Stomach smooth muscle (tissue), 2 donors: ENCODE measurements at regions not wholly inside any gene's neighbourhood (a gene's known extent, or its start where the extent isn't known, plus 50 kb on each side); places are given as distances from the start of the nearest gene placed in this dataset.

Experiments used
- H3K27ac ChIP-seq: one replicate; pipeline ENCODE4 v1.7.0; 2013; ENCODE audit warnings: mild to moderate bottlenecking, low read length, inconsistent platforms
- H3K27me3 ChIP-seq, 2 donors: one replicate each; pipeline ENCODE4 v1.7.0; 2013; ENCODE audit warnings: low read length in 2 of 2; ENCODE audit not compliant: insufficient read depth in 2 of 2, control insufficient read depth in 1 of 2
- H3K36me3 ChIP-seq, 2 donors: one replicate each; pipeline ENCODE4 v1.7.0; 2013; ENCODE audit warnings: low read length in 2 of 2; ENCODE audit not compliant: control insufficient read depth in 2 of 2, insufficient read depth in 2 of 2
- H3K4me1 ChIP-seq: one replicate; pipeline ENCODE4 v1.7.0; 2013; ENCODE audit warnings: low read length; ENCODE audit not compliant: control insufficient read depth, insufficient read depth
- H3K4me3 ChIP-seq, 2 donors: one replicate each; pipeline ENCODE4 v1.7.0; 2013; ENCODE audit warnings: low read length in 2 of 2
- H3K9ac ChIP-seq, 2 donors: one replicate each; pipeline ENCODE4 v1.7.0; 2013; ENCODE audit warnings: low read length in 2 of 2, mild to moderate bottlenecking in 1 of 2
- H3K9me3 ChIP-seq, 2 donors: one replicate each; pipeline ENCODE4 v1.7.0; 2013; ENCODE audit warnings: low read length in 2 of 2; ENCODE audit not compliant: control insufficient read depth in 2 of 2
- donor health status: healthy.
- donor health status: Pancreatic carcinoma.

DNA sequence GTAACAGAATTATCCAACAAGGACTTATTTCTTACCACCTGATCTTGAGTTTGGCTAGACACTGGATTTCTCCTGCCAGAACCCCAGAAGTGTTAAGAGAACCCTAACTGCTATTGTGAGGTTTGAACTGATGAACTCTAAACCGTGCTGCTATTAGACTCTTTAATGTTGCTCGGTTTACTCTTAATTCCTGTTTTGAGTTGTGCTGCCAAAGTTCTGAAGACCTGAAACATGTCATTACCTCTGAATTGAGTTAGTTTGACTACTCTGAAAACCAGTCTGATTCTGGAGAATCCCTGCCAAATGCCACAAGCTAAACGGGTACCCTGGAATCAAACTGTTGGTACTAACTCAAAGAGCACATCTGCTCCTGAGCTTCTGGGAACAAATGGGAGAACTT is 215.5 kb downstream of the KLF12 start:
- Histone ChIP-seq H3K9me3 (no peaks in the 10 kb centered on the region), H3K36me3 (no peaks in the 10 kb centered on the region), H3K4me1 (peaks cover 5% of the 10 kb centered on the region), H3K9ac (no peak overlapping the region), H3K27me3 (no peaks in the 10 kb centered on the region), H3K27ac (no peak overlapping the region), H3K4me3 (no peak overlapping the region)

DNA sequence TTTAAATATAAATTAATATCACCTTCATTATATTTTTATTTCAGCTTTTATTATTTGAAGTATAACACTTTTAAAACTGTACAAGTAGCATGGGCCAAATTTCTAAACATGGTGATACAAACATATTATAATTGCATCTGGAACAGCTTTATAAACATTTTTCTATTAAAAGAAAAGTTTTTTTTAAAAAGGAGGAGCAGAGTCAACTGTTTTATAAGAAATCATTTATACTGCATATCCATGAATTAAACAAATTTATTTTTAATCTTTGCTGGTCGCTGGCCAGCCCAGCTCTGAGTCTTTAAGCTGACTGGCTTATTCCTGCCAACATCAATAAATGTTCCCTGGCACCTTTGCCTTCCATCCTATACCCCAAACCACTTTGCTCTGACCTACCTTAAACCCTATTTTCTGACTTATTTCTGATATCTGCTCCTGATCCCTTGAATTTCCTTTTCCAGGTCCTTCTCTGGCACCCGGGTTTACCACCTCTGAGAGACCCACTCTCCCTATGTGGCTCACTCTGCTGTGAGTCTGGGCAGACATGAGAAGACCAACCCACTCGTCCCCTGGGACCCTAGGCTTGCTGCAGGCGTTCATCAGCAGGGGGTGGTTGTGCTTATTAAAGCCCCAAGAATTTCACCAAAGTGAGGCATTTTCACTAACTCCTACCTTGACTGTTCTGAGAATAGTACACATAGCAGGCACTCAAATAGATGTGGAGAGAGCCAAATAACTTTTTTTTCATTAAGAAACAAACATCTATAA is 220.3 kb downstream of the KLF12 start:
- Histone ChIP-seq H3K27ac (peak overlapping the region; percentile 58), H3K27me3 (no peaks in the 10 kb centered on the region), H3K4me3 (no peak overlapping the region), H3K4me1 (peaks cover 16% of the 10 kb centered on the region), H3K9ac (peak overlapping the region in 1 of 2 donors; percentile 28), H3K9me3 (no peaks in the 10 kb centered on the region), H3K36me3 (no peaks in the 10 kb centered on the region)

GRCh38 chr13:73913079-73913740 is 221.0 kb downstream of the KLF12 start:
- Histone ChIP-seq H3K27ac (peak overlapping the region; percentile 46), H3K4me1 (peaks cover 16% of the 10 kb centered on the region), H3K36me3 (no peaks in the 10 kb centered on the region), H3K4me3 (peak overlapping the region; percentile 23 to 33), H3K9ac (peak overlapping the region; percentile 13 to 30), H3K27me3 (no peaks in the 10 kb centered on the region), H3K9me3 (no peaks in the 10 kb centered on the region)

DNA sequence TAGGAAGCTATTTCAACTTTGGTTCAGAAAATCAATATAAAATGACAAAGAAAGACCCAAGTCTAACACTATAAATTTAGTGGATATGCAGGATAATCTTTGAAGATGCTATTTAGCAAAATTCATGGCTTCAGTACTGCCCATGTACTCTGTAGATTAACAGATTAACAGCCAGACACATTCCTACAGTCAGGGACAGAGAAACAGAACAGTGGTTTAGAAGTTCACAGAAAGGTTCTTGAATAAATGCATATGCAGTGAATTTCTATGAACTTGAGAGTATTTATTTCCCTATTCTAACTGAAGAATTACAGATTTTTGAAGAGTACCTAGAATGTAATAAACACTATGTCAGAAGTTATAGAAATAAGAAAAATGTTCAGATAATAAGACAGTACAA is 222.8 kb downstream of the KLF12 start:
- Histone ChIP-seq H3K36me3 (no peaks in the 10 kb centered on the region), H3K27ac (no peak overlapping the region), H3K27me3 (no peaks in the 10 kb centered on the region), H3K4me3 (no peak overlapping the region), H3K4me1 (peaks cover 16% of the 10 kb centered on the region), H3K9me3 (no peaks in the 10 kb centered on the region), H3K9ac (no peak overlapping the region)

DNA sequence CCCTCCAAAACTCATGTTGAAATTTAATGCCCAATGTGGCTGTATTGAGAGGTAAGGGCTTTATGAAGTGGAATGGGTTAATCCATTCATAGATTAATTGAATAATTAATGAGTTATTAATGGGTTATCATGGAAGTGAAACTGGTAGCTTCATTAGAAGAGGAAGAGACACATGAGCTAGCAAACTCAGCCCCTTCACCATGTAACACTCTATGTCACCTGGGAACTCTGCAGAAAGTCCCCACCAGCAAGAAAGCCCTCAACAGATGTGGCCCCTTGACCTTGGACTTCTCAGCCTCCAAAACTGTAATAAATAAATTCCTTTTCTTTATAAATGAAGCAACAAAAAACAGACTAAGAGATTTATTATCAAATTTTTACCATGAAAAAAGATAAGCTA is 223.5 kb downstream of the KLF12 start:
- no peaks in the 10 kb centered on the region for H3K36me3 ChIP-seq
- no peaks in the 10 kb centered on the region for H3K27me3 ChIP-seq
- no peak overlapping the region for H3K4me3 ChIP-seq
- no peak overlapping the region for H3K9ac ChIP-seq
- H3K27ac ChIP-seq = no peak overlapping the region
- no peaks in the 10 kb centered on the region for H3K9me3 ChIP-seq
- peaks cover 16% of the 10 kb centered on the region for H3K4me1 ChIP-seq

- H3K9ac ChIP-seq = no peak overlapping the region
- no peaks in the 10 kb centered on the region for H3K9me3 ChIP-seq
- H3K36me3 ChIP-seq = no peaks in the 10 kb centered on the region
- no peak overlapping the region for H3K4me3 ChIP-seq
- peaks cover 11% of the 10 kb centered on the region for H3K4me1 ChIP-seq
- no peaks in the 10 kb centered on the region for H3K27me3 ChIP-seq
- H3K27ac ChIP-seq = no peak overlapping the region
Measured at GRCh38 chr13:73908809-73909208, 225.4 kb downstream of the KLF12 start.

DNA sequence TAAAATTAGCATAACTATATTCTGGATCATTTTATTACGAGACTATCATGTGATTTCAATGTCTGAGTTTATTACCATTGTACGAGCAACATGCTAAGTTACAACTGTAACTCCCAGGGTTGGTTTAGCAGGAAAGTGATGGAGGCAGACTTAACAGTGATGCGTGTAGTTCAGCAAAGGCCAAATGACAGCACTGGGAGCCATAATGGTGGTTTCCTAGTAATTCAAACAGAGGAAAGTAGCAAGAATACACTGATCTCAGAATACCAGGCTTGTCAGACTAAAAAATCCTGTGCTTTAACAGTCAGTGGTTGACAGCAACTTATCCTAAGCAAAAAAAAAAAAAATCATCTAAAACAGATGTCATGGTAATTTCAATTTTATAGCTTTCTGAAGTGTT is 229.6 kb downstream of the KLF12 start:
- H3K4me1 ChIP-seq = no peaks in the 10 kb centered on the region
- no peak overlapping the region for H3K9ac ChIP-seq
- H3K27ac ChIP-seq = no peak overlapping the region
- no peak overlapping the region for H3K4me3 ChIP-seq
- no peaks in the 10 kb centered on the region for H3K36me3 ChIP-seq
- H3K9me3 ChIP-seq = no peaks in the 10 kb centered on the region
- H3K27me3 ChIP-seq = no peaks in the 10 kb centered on the region

- H3K36me3 ChIP-seq = no peaks in the 10 kb centered on the region
Measured at GRCh38 chr13:73903561-73903960, 230.6 kb downstream of the KLF12 start.

DNA sequence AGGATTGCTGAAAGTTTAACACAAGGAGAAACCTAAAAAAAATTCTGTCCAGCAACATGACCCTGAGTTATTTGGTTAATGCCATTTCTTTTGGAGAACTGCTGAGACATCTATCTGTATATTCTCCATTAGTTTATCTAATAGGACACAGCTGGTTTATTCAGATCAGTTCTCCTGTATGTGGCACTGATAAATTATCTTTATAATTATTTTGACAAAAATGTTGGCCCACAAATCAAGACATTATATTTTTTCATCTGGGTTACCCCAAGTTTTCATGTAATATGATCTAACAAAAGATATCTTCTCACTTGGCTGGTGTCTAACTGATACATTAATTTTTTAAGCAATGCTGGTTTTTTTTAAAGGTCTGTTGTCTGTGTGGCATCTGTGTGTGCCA is 231.4 kb downstream of the KLF12 start:
- H3K27ac ChIP-seq = no peak overlapping the region
- H3K27me3 ChIP-seq = no peaks in the 10 kb centered on the region
- H3K4me1 ChIP-seq = no peaks in the 10 kb centered on the region
- no peaks in the 10 kb centered on the region for H3K9me3 ChIP-seq
- no peaks in the 10 kb centered on the region for H3K36me3 ChIP-seq
- no peak overlapping the region for H3K9ac ChIP-seq
- no peak overlapping the region for H3K4me3 ChIP-seq

More at GRCh38 chr13:73903561-73903960, 230.6 kb downstream of the KLF12 start:
- H3K9me3 ChIP-seq = no peaks in the 10 kb centered on the region
- no peak overlapping the region for H3K9ac ChIP-seq
- no peak overlapping the region for H3K4me3 ChIP-seq
- no peaks in the 10 kb centered on the region for H3K27me3 ChIP-seq
- H3K4me1 ChIP-seq = no peaks in the 10 kb centered on the region
- no peak overlapping the region for H3K27ac ChIP-seq

GRCh38 chr13:73902296-73902695 is 231.9 kb downstream of the KLF12 start:
- Histone ChIP-seq H3K27ac (no peak overlapping the region), H3K4me3 (no peak overlapping the region), H3K9ac (no peak overlapping the region), H3K36me3 (no peaks in the 10 kb centered on the region), H3K4me1 (no peaks in the 10 kb centered on the region), H3K9me3 (no peaks in the 10 kb centered on the region), H3K27me3 (no peaks in the 10 kb centered on the region)
